ENCODE measurements at regions not wholly inside any gene's neighbourhood (a gene's known extent, or its start where the extent isn't known, plus 50 kb on each side); places are given as distances from the start of the nearest gene placed in this dataset.

GRCh38 chr12:44929236-44929885, 53.2 kb upstream of the NELL2 start:
- no peak for TF ChIP-seq EZH2 (IDR thresholded peaks at IDR 0.05; ENCODE audit: insufficient read depth, poor library complexity, severe bottlenecking)
- no peak for TF ChIP-seq EZH2phosphoT487 (IDR thresholded peaks at IDR 0.05; ENCODE audit: insufficient read depth, low read depth)

Measured in GM23248 (cell line).